Activated B cell treated with CpG ODN at 0.5 μM for 24 hours (primary cell): ENCODE measurements at regions not wholly inside any gene's neighbourhood (a gene's known extent, or its start where the extent isn't known, plus 50 kb on each side); places are given as distances from the start of the nearest gene placed in this dataset.

Source experiments
- ATAC-seq: fragments of 200-7000 bp; cut with Tn5 transposase; one replicate; pipeline ENCODE4 v1.10.0; 2021; ENCODE audit warnings: low read depth, mild to moderate bottlenecking, moderate library complexity
- CTCF ChIA-PET: fragments of 350-600 bp; sonication (Branson Sonifier 250); formaldehyde crosslinking; loops from one replicate; lab custom pipeline; 2021; ENCODE audit warnings: antibody characterized with exemption; lab: Charles Lee
- POLR2A ChIA-PET: fragments of 350-600 bp; sonication (Branson Sonifier 250); formaldehyde crosslinking; loops from one replicate; lab custom pipeline; 2021; ENCODE audit warnings: antibody characterized with exemption; lab: Charles Lee
- DNase-seq: peaks from one replicate; pipeline ENCODE4 v3.0.0; 2022
- H3K27ac Mint-ChIP-seq: one replicate; pipeline ENCODE4 v1.8.0; 2020; ENCODE audit warnings: mixed read lengths
- H3K27me3 Mint-ChIP-seq: one replicate; pipeline ENCODE4 v1.8.0; 2021; ENCODE audit warnings: mixed read lengths
- H3K36me3 Mint-ChIP-seq: one replicate; pipeline ENCODE4 v1.8.0; 2021; ENCODE audit warnings: low read depth, mixed read lengths
- H3K4me1 Mint-ChIP-seq: one replicate; pipeline ENCODE4 v1.8.0; 2021; ENCODE audit warnings: mixed read lengths
- H3K4me3 Mint-ChIP-seq: one replicate; pipeline ENCODE4 v1.8.0; 2020; ENCODE audit warnings: mild to moderate bottlenecking, mixed read lengths
- H3K9me3 Mint-ChIP-seq: one replicate; pipeline ENCODE4 v1.8.0; 2020; ENCODE audit warnings: mixed read lengths
- intact Hi-C: fragments of 100-400 bp; cut with micrococcal nuclease; formaldehyde crosslinking; loops from one replicate; pipeline ENCODE4 v1.15.1; 2024
- TF ChIP-seq, protein P1 (sequence below): fragments of 200-600 bp; IDR thresholded peaks from one replicate; pipeline ENCODE4 v1.8.0; 2022; ENCODE audit warnings: antibody characterized with exemption, mild to moderate bottlenecking

DNA sequence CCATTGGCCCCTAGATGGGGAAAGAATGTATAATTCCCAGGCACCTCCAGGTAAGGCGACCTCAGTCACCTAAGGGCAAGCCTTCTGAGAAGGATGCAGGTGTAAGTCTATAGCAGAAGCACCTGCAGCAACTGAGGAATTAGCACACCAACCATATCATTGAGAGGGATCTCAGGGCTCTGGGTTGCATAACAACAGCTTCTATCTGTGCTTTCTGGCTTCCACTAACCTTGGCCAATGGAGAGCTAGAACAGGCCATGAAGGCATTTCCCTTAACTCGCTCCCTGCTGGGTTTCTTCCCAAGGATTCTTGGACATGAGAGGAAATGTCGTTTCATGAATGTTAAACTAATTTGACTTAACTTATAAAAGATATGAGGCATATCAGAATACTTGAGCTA lies 177.8 kb upstream of the GK2 start:
- CTCF ChIA-PET = no interaction called here
- Mint-ChIP-seq H3K27me3 (peaks cover 6% of the 10 kb centered on the region), H3K4me1 (no peaks in the 10 kb centered on the region), H3K36me3 (no peaks in the 10 kb centered on the region), H3K27ac (no peak overlapping the region), H3K9me3 (peaks cover 3% of the 10 kb centered on the region), H3K4me3 (no peak overlapping the region)
- POLR2A ChIA-PET = no interaction called here
- TF ChIP-seq, protein P1, sequence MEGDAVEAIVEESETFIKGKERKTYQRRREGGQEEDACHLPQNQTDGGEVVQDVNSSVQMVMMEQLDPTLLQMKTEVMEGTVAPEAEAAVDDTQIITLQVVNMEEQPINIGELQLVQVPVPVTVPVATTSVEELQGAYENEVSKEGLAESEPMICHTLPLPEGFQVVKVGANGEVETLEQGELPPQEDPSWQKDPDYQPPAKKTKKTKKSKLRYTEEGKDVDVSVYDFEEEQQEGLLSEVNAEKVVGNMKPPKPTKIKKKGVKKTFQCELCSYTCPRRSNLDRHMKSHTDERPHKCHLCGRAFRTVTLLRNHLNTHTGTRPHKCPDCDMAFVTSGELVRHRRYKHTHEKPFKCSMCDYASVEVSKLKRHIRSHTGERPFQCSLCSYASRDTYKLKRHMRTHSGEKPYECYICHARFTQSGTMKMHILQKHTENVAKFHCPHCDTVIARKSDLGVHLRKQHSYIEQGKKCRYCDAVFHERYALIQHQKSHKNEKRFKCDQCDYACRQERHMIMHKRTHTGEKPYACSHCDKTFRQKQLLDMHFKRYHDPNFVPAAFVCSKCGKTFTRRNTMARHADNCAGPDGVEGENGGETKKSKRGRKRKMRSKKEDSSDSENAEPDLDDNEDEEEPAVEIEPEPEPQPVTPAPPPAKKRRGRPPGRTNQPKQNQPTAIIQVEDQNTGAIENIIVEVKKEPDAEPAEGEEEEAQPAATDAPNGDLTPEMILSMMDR = no peak
- ATAC-seq = no peak
- DNase-seq = no peak
- intact Hi-C loops = no loop called here

DNA sequence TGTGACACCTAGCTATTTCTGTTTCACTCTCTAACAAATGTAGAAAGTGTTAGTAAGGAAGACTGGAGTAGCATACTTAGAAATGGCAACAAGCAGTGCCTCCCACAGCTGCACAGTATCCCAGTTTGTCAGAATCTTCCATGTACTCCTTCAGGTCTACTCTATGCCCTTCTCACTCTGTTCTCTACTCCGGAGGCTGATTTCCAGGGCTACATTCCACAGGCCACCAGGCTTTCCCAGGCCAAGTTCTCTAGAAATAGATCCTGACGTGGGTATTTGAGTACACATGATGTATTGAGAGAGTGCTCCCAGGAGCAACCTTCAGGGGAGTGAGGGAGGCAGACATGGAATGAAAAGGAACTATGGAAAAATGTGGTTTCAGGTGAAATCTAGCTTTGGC lies 177.3 kb upstream of the GK2 start:
- CTCF ChIA-PET = no interaction called here
- peaks cover 3% of the 10 kb centered on the region for H3K9me3 Mint-ChIP-seq
- H3K27ac Mint-ChIP-seq = no peak overlapping the region
- H3K27me3 Mint-ChIP-seq = peaks cover 6% of the 10 kb centered on the region
- TF ChIP-seq, protein P1 = no peak
- POLR2A ChIA-PET = no interaction called here
- H3K4me3 Mint-ChIP-seq = no peak overlapping the region
- no peaks in the 10 kb centered on the region for H3K4me1 Mint-ChIP-seq
- intact Hi-C loops = no loop called here
- H3K36me3 Mint-ChIP-seq = no peaks in the 10 kb centered on the region
- DNase-seq (no peak), ATAC-seq (no peak)

DNA sequence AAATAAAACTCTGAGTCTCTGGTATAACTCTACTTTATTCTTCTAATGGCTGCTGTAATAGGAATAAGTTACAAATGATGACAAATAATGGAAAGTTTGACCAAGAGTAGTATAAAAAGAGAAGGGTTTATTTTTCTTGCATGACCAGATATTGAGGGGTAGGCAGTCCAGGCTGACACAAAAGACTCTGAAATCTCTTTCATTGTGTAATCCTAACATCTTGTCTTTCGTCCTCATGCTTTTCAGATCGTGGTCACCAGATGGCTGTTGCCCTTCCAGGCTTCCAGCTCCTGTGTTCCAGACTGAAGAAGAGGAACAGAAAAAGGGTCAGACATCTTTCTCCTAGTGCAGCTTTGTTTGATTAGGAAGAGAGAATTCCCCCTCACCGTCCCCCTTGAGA lies 176.9 kb upstream of the GK2 start:
- CTCF ChIA-PET = no interaction called here
- DNase-seq (no peak), ATAC-seq (no peak)
- POLR2A ChIA-PET = no interaction called here
- Mint-ChIP-seq H3K27me3 (peaks cover 6% of the 10 kb centered on the region), H3K4me3 (no peak overlapping the region), H3K36me3 (no peaks in the 10 kb centered on the region), H3K27ac (no peak overlapping the region), H3K9me3 (peaks cover 3% of the 10 kb centered on the region), H3K4me1 (no peaks in the 10 kb centered on the region)
- TF ChIP-seq, protein P1 = no peak
- intact Hi-C loops = no loop called here

DNA sequence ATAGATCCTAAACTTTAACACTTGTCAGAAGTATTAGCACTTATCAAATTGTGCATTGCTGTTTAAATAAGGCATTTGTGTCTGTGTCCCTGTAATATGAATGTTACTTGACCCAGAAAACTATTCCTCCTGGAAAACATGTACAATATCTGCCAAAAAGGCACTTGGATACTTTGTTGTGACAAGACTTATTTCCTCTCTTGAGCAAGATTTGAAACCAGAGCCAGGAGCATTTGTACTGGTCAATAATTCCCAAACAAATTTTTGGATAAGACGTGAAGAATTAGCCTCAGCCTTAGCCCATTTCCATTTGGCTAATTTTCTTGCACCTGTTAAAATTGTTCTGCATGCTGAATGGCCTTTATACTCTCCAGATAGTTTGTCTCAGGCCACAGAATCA lies 176.3 kb upstream of the GK2 start:
- H3K27me3 Mint-ChIP-seq = peaks cover 6% of the 10 kb centered on the region
- ChIA-PET CTCF (no interaction called here), POLR2A (no interaction called here)
- DNase-seq = no peak
- no peaks in the 10 kb centered on the region for H3K36me3 Mint-ChIP-seq
- TF ChIP-seq, protein P1 = no peak
- no peak for ATAC-seq
- no peak overlapping the region for H3K4me3 Mint-ChIP-seq
- no peaks in the 10 kb centered on the region for H3K4me1 Mint-ChIP-seq
- peaks cover 3% of the 10 kb centered on the region for H3K9me3 Mint-ChIP-seq
- H3K27ac Mint-ChIP-seq = no peak overlapping the region
- intact Hi-C loops = no loop called here

DNA sequence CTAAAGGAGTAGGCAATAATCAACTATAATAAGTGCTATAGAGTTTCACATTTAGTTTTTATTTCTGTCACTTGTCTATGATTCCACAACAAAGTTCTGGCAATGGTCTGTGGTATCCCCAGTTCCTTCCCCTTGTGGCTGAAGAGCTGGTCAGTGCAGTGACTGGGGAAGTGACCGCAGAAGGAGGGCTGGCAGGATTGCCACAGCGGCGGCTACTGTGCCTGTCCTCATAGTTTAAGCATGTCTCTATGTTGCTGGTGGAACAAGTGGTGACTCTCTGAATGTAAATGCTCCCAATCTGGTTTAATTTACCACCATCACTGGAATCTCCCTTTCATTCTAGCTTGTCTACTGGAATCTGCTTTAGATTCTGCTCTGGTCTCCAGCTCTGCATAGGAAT lies 170.6 kb upstream of the GK2 start:
- intact Hi-C loops = no loop called here
- Mint-ChIP-seq H3K36me3 (no peaks in the 10 kb centered on the region), H3K4me3 (no peak overlapping the region), H3K4me1 (no peaks in the 10 kb centered on the region), H3K9me3 (no peaks in the 10 kb centered on the region), H3K27ac (no peak overlapping the region), H3K27me3 (peaks cover 3% of the 10 kb centered on the region)
- DNase-seq (no peak), ATAC-seq (no peak)
- CTCF ChIA-PET = no interaction called here
- POLR2A ChIA-PET = no interaction called here
- TF ChIP-seq, protein P1 = no peak
